A549 (cell line): ENCODE measurements at regions not wholly inside any gene's neighbourhood (a gene's known extent, or its start where the extent isn't known, plus 50 kb on each side); places are given as distances from the start of the nearest gene placed in this dataset.

ENCODE experiments used
- ATAC-seq, 2 experiments: fragments of 200-7000 bp in 1 of 2; fragments of >200 bp in 1 of 2; cut with Nextera tagmentation in 1 of 2; cut with Tn5 transposase in 1 of 2; 3 replicates each; pipeline versions ENCODE4 v1.8.0 to v1.9.1; 2018 to 2020; ENCODE audit warnings: mild to moderate bottlenecking in 1 of 2, moderate library complexity in 1 of 2
- CTCF ChIA-PET: fragments of 300-600 bp; sonication (Branson Sonifier 250); formaldehyde crosslinking; extraction: SDS; loops from one replicate; lab custom pipeline; 2021; ENCODE audit warnings: antibody characterized with exemption, inconsistent platforms; lab: Yijun Ruan, JAX
- POLR2A ChIA-PET: fragments of 350-600 bp; formaldehyde crosslinking; extraction: SDS; loops from one replicate; lab custom pipeline; 2021; ENCODE audit warnings: antibody characterized with exemption, inconsistent platforms; lab: Yijun Ruan, JAX
- DNase-seq, 2 experiments: peaks; one replicate each; pipeline versions ENCODE4 v3.0.0 to v3.0.0-alpha.2; 2011 to 2016; ENCODE audit warnings: low read depth in 1 of 2, low spot score in 1 of 2
- FAIRE-seq: peaks from 2 replicates; lab custom pipeline; 2011; peaks lifted over from hg19 to GRCh38; lab: Jason Lieb, UNC
- H3K27ac ChIP-seq, 2 experiments: fragments of >200 bp; sonication (Bioruptor Twin); formaldehyde crosslinking; 3 replicates each; pipeline ENCODE4 v1.5.1; 2016 to 2017
- H3K4me1 ChIP-seq: fragments of >200 bp; sonication (Bioruptor Twin); formaldehyde crosslinking; 3 replicates; pipeline ENCODE4 v1.6.1; 2016
- H3K4me2 ChIP-seq: fragments of >200 bp; sonication (Bioruptor Twin); formaldehyde crosslinking; 3 replicates; pipeline ENCODE4 v1.6.1; 2016
- H3K4me3 ChIP-seq: fragments of >200 bp; sonication (Bioruptor Twin); formaldehyde crosslinking; 3 replicates; pipeline ENCODE4 v1.5.1; 2016
- H3K9me3 ChIP-seq: fragments of >200 bp; sonication (Bioruptor Twin); formaldehyde crosslinking; 3 replicates; pipeline ENCODE4 v1.6.1; 2016
- ATOH8 ChIP-seq: fragments of 250-450 bp; sonication (Bioruptor Pico); IDR thresholded peaks from 2 replicates; pipeline ENCODE4 v1.5.0; 2020; ENCODE audit warnings: low read depth, mild to moderate bottlenecking, moderate library complexity
- BHLHE40 ChIP-seq: IDR thresholded peaks from 2 replicates; pipeline ENCODE4 v1.6.1; 2012; ENCODE audit warnings: low read depth, low read length, inconsistent platforms
- CHD2 ChIP-seq: fragments of 150-350 bp; IDR thresholded peaks from 2 replicates; pipeline ENCODE4 v1.6.1; 2014; ENCODE audit warnings: low read length; ENCODE audit not compliant: partially characterized antibody
- ELK1 ChIP-seq: fragments of 150-350 bp; IDR thresholded peaks from 2 replicates; pipeline ENCODE4 v1.6.1; 2014; ENCODE audit warnings: low read depth, mild to moderate bottlenecking, low read length
- EP300 ChIP-seq, 2 experiments: fragments of >200 bp; sonication (Bioruptor Twin); formaldehyde crosslinking; IDR thresholded peaks; 2 replicates in 1 of 2; 3 replicates in 1 of 2; pipeline ENCODE4 v1.6.1; 2016 to 2017
- ESRRA ChIP-seq: fragments of 150-350 bp; IDR thresholded peaks from 2 replicates; pipeline ENCODE4 v1.6.1; 2014; ENCODE audit warnings: mild to moderate bottlenecking, low read length, borderline replicate concordance
- HOXB13 ChIP-seq: fragments of 250-450 bp; sonication (Bioruptor Pico); IDR thresholded peaks from 2 replicates; pipeline ENCODE4 v1.5.0; 2020; ENCODE audit warnings: low read depth, mild to moderate bottlenecking, moderate library complexity
- KDM1A ChIP-seq: fragments of 200-600 bp; sonication (generic); IDR thresholded peaks from 2 replicates; pipeline ENCODE4 v1.6.1; 2016; ENCODE audit warnings: low read depth, mild to moderate bottlenecking
- NFE2L2 ChIP-seq: fragments of 150-350 bp; conservative IDR thresholded peaks from 2 replicates; pipeline ENCODE4 v1.6.1; 2014; ENCODE audit warnings: low read length
- PBX3 ChIP-seq: IDR thresholded peaks from 2 replicates; pipeline ENCODE4 v1.6.1; 2012
- PHF8 ChIP-seq: fragments of 200-600 bp; sonication (generic); IDR thresholded peaks from 2 replicates; pipeline ENCODE4 v1.6.1; 2016; ENCODE audit warnings: low read depth, mild to moderate bottlenecking, antibody characterized with exemption, moderate library complexity, borderline replicate concordance
- POLR2AphosphoS2 ChIP-seq: conservative IDR thresholded peaks from 2 replicates; pipeline ENCODE4 v1.6.1; 2012; ENCODE audit warnings: low read length, improper control_type of control experiment, inconsistent platforms
- RARB ChIP-seq: fragments of 250-450 bp; sonication (Bioruptor Pico); IDR thresholded peaks from 2 replicates; pipeline ENCODE4 v1.8.0; 2021; ENCODE audit warnings: mild to moderate bottlenecking, moderate library complexity
- RNF2 ChIP-seq: fragments of 200-600 bp; sonication (generic); IDR thresholded peaks from 2 replicates; pipeline ENCODE4 v1.6.1; 2016; ENCODE audit warnings: low read depth, mild to moderate bottlenecking, antibody characterized with exemption, moderate library complexity, borderline replicate concordance
- SREBF2 ChIP-seq: fragments of 450-650 bp; IDR thresholded peaks from 2 replicates; pipeline ENCODE4 v1.6.1; 2014; ENCODE audit warnings: mild to moderate bottlenecking, moderate library complexity
- USF2 ChIP-seq: fragments of 450-650 bp; IDR thresholded peaks from 2 replicates; pipeline ENCODE4 v1.6.1; 2014; ENCODE audit warnings: antibody characterized with exemption
- ZNF302 ChIP-seq: fragments of 250-450 bp; sonication (Bioruptor Pico); IDR thresholded peaks from 2 replicates; pipeline ENCODE4 v1.9.0; 2021; ENCODE audit warnings: inconsistent platforms, mild to moderate bottlenecking, moderate library complexity
- WGBS: methylation state at CpG from one replicate; pipeline ENCODE4 v1.1.6; 2017; ENCODE audit errors: missing lambda C conversion rate; 5-methylcytosine and 5-hydroxymethylcytosine counted together
- TF ChIP-seq, protein P1 (sequence below): fragments of >200 bp; sonication (Bioruptor Twin); formaldehyde crosslinking; IDR thresholded peaks from 2 replicates; pipeline ENCODE4 v1.6.1; 2016
- TF ChIP-seq, protein P2 (sequence below): fragments of >200 bp; sonication (Bioruptor Twin); formaldehyde crosslinking; IDR thresholded peaks from 3 replicates; pipeline ENCODE4 v1.5.1; 2016

GRCh38 chr3:182683858-182684257, 109.4 kb upstream of the ATP11B start:
- no peak overlapping the region for H3K27ac ChIP-seq

GRCh38 chr3:182686033-182686886, 107.0 kb upstream of the ATP11B start:
- Histone ChIP-seq H3K4me1 (peaks cover 4% of the 10 kb centered on the region; the same call in 1 of the 3 replicates), H3K4me3 (no peak overlapping the region), H3K9me3 (no peaks in the 10 kb centered on the region), H3K4me2 (no peak overlapping the region), H3K27ac (no peak overlapping the region)
- CTCF ChIA-PET = interaction anchor here (0.6 to 3.7 kb wide), 4 partner anchors 17 to 1830 kb away, joined by 3 to 10 read pairs (median 4); no protein-coding TSS in a partner anchor
- POLR2A ChIA-PET = no interaction called here
- no peak for FAIRE-seq
- TF ChIP-seq SREBF2 (no peak), CHD2 (no peak), ZNF302 (CRISPR knock-in tag) (no peak), ATOH8 (CRISPR knock-in tag) (no peak), PHF8 (no peak), RNF2 (no peak), PBX3 (no peak)
- 50% methylated on average over 5 of the region's 5 CpGs for WGBS
- DNase-seq = no peak
- ATAC-seq = no peak

More at GRCh38 chr3:182683858-182684257, 109.4 kb upstream of the ATP11B start:
- no peak overlapping the region for H3K4me3 ChIP-seq
- peak in 1 of 2 experiments; percentile 14; a peak in 3 of 6 replicates for ATAC-seq
- ChIA-PET CTCF (interaction anchor here (0.8 to 3.7 kb wide), 12 partner anchors 8 to 1803 kb away, joined by 3 to 10 read pairs (median 4); no protein-coding TSS in a partner anchor), POLR2A (no interaction called here)
- TF ChIP-seq HOXB13 (no peak), KDM1A (no peak)
- DNase-seq = no peak
- no peak for FAIRE-seq
- 0% methylated on average over 1 of the region's 1 CpG for WGBS
- H3K9me3 ChIP-seq = no peaks in the 10 kb centered on the region
- H3K4me2 ChIP-seq = no peak overlapping the region
- H3K4me1 ChIP-seq = peaks cover 4% of the 10 kb centered on the region; the same call in 1 of the 3 replicates

- Histone ChIP-seq H3K4me2 (no peak overlapping the region), H3K9me3 (no peaks in the 10 kb centered on the region), H3K4me3 (no peak overlapping the region), H3K4me1 (no peaks in the 10 kb centered on the region), H3K27ac (no peak overlapping the region)
- ATAC-seq = no peak
- no peak for FAIRE-seq
- no peak for DNase-seq
- CTCF ChIA-PET = no interaction called here
- POLR2A ChIA-PET = no interaction called here
- WGBS = 52% methylated on average over 2 of the region's 2 CpGs
- no peak for TF ChIP-seq ELK1
- no peak for TF ChIP-seq EP300 (IDR thresholded peaks at IDR 0.05)
- TF ChIP-seq, protein P1, sequence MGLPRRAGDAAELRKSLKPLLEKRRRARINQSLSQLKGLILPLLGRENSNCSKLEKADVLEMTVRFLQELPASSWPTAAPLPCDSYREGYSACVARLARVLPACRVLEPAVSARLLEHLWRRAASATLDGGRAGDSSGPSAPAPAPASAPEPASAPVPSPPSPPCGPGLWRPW = no peak
- TF ChIP-seq NFE2L2 = no peak
- TF ChIP-seq, protein P2, sequence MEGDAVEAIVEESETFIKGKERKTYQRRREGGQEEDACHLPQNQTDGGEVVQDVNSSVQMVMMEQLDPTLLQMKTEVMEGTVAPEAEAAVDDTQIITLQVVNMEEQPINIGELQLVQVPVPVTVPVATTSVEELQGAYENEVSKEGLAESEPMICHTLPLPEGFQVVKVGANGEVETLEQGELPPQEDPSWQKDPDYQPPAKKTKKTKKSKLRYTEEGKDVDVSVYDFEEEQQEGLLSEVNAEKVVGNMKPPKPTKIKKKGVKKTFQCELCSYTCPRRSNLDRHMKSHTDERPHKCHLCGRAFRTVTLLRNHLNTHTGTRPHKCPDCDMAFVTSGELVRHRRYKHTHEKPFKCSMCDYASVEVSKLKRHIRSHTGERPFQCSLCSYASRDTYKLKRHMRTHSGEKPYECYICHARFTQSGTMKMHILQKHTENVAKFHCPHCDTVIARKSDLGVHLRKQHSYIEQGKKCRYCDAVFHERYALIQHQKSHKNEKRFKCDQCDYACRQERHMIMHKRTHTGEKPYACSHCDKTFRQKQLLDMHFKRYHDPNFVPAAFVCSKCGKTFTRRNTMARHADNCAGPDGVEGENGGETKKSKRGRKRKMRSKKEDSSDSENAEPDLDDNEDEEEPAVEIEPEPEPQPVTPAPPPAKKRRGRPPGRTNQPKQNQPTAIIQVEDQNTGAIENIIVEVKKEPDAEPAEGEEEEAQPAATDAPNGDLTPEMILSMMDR = no peak
- no peak for TF ChIP-seq KDM1A
- TF ChIP-seq POLR2AphosphoS2 = no peak
- no peak for TF ChIP-seq USF2
- TF ChIP-seq BHLHE40 = no peak
- TF ChIP-seq RARB (CRISPR knock-in tag) = no peak
- no peak for TF ChIP-seq ESRRA
These were observed 103.1 kb upstream of the ATP11B start for GRCh38 chr3:182690172-182690571.
